SK-N-DZ (cell line): ENCODE measurements at regions not wholly inside any gene's neighbourhood (a gene's known extent, or its start where the extent isn't known, plus 50 kb on each side); places are given as distances from the start of the nearest gene placed in this dataset.
"Not testable (repeated sequence)": the region's sequence is repeated elsewhere in the genome, so short reads cannot be mapped to it uniquely, and the experiment has no call there.

Source experiments
- DNase-seq: peaks from one replicate; pipeline ENCODE4 v3.0.0-alpha.2; 2015; ENCODE audit warnings: low spot score

DNA sequence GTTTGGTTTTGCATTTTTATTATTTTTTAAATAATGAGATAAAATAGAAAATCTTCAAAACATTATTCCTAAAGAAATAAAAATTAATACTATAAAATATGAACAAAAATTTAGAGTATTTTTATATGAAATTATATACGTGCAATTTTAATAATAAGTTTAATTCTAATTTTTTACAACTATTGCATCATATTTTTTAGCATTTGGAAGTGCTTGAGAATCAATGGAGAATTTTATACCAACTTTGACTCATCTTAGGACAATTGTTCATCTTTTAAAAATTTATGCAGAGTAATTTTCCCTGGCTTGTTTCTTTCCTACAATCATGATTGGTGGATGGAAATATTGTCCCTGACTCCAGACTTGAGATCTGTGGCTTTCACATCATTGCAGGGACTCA, 362.5 kb downstream of the MRPL39 start:
- DNase-seq, result no peak

DNA sequence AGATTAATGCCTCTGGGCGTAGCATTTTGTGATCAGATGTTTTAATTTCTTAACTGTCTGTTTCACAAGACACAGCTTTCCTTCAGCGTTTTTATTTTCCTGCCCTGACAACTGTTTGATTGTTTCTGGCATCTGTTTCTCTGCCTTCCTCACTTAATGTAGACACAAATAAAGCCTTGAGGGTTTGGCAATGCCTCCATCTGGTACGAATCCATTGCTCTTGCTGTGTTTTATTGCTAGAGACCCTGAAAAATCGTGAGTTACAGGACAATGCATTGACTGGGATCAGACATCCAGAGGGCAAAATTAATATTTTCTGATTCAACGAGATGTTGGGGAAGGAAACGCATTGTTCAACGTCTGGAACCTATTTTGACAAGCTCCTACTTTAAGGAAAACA, 363.5 kb downstream of the MRPL39 start:
- no peak for DNase-seq

- no peak for DNase-seq
These were observed 366.3 kb downstream of the MRPL39 start for GRCh38 chr21:25240974-25241373.

DNA sequence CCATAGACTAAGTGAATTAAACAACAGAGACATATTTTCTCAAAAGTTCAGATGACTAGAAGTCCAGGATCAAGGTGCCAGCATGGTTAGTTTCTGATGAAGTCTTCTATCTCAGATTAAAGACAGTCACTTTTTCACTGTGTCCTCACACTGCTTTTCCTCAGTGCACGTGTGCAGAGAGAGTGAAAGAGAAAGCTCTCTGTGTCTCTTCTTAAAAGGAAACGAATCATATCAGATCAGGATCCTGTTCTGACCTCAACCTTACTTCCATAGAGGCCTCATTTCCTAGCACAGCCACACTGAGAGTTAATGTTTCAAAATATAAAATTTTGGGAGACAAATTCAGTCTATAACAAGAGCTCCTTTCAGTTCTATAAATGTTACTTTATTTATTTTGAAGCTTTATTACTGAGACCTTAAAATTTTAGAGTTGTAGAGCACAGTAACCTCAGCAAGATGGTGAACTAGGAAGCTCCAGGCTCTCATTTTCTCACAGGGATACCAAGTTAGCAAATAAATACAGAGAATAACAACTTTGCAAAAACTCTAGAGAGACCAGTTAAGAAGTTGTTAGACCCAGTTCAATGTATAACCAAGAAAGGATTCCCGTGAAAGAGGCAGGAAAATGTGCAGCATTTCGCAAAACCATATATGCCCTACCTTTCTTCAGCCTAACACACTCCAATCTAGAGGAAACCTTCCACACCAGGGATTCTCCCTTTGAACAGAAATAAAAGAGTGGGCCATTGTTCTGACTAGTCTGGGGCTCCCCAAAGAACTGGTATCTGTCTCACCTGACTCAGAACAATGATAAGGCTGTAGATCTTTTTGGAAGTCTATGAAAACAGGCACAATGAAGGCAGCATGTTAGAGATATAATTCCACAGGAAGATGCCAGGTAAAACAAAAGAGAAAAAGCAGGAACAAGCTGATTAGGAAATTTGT, 372.2 kb downstream of the MRPL39 start:
- DNase-seq, result no peak

DNA sequence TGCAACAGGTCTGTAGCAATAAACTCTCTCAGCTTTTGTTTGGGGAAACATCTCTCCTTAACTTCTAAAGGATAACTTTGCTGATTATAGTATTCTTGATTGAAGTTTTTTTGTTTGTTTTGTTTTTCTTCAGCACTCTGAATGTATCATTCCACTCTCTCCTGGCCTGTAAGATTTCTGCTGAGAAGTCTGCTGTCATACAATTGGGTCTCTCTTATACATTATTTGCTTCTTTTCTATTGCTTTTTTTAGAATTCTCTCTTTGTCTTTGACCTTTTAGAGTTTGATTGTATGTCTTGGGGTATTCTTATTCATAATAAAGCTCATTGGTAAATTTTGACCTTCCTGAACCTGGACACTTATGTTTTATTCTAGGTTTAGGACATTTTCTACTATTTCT, 386.3 kb downstream of the MRPL39 start:
- DNase-seq, result no peak

DNA sequence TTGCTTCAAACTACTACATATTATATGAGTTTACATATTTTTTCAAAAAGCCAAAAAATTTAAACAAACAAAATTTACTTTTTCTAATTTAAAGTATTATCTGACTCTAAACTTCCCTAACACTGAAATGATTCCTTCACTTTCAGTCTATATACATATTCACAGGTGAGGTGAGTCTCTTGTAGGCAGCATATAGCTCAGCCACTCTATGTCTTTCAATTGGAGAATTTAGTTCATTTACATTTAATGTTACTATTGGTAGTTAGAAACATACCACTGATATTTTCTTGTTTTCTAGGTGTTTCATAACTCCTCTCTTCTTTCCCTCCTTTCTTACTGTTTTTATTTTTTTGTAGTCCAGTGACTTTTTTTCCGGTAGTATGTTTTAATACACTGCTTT, 387.1 kb downstream of the MRPL39 start:
- no peak for DNase-seq

- no peak for DNase-seq
These were observed 391.4 kb downstream of the MRPL39 start for GRCh38 chr21:25215698-25216384.

DNA sequence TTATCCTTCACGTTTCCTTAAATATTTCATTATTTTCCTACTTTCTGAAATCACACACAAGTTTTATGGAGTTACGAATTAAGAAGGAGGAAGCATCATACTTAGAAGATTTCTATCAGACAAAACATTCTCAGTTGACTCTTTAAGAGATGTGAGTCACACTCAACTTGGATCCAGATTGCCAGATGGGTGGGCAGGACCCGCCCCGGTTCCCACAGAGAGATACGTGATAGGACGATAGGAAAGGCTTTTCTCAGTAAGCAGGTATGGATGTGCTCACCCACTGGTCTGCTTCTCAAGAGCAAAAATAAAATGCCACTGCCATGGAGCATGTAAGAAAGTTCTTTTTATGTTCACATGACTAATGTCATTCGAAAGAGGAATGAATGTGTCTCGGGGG, 392.6 kb downstream of the MRPL39 start:
- DNase-seq, result no peak

DNA sequence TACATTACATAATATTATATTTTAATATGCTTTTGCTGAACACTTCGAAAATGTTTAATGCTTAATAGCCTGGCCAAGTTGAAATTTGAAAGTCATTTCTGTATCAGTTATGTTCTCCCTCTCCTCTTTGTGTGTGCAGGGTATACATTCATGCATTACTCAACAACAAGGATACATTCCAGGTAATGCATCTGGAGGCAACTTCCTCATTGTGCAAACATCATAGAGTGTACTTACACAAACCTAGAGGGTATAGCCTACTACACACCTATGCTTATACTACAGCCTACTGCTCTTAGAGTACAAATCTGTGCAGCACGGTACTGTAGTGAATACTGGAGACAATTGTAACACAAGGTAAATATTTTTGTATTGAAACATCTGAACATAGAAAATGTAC, 407.3 kb downstream of the MRPL39 start:
- no peak for DNase-seq

GRCh38 chr21:25191141-25191540, 416.1 kb downstream of the MRPL39 start:
- no peak for DNase-seq

- DNase-seq, result no peak
These were observed 417.8 kb downstream of the MRPL39 start for GRCh38 chr21:25189497-25189896.

DNA sequence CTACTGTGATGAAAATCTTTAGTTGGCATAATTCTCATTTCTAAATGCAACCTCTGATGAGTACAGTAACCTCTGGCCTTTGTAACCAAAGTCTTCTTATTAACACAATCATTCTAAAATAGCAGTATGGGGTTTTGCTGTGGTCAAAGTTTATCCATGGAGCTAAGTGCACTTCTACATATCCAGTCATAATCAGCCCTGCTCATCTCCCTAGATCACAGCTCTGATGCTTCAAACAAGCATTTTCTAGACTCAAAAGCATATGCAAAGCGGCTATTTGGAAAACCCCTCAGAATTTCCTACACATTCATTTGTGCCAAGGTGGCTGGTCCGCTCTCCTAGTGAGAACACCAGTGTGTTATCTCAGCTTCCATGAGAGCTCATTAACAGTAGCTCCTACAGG, 418.6 kb downstream of the MRPL39 start:
- DNase-seq, result no peak

DNA sequence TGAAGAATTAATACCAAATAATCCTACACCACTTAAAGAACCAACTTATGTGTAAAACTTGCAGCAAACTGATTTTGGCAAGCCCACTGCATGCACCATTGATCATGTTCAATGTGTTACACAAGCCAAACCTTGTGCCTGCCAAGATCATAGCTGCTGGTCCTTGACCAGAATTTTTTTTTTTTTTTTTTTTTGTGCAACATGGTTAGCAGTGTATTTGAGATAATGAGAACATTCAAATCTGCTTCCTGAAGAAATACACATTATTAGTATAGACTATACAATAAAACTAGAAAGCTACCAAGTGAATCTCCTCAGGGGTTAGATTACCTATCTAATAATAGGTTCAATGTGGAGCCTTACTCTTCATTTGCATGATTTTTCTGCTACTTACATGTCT, 421.0 kb downstream of the MRPL39 start:
- DNase-seq, result no peak

GRCh38 chr21:25183577-25183976, 423.7 kb downstream of the MRPL39 start:
- no peak for DNase-seq

- not testable (repeated sequence) for DNase-seq
These were observed 425.6 kb downstream of the MRPL39 start for GRCh38 chr21:25181690-25182089.

GRCh38 chr21:25179116-25179515, 428.2 kb downstream of the MRPL39 start:
- no peak for DNase-seq

GRCh38 chr21:25176637-25177412, 430.5 kb downstream of the MRPL39 start:
- peak; percentile 12 for DNase-seq

DNA sequence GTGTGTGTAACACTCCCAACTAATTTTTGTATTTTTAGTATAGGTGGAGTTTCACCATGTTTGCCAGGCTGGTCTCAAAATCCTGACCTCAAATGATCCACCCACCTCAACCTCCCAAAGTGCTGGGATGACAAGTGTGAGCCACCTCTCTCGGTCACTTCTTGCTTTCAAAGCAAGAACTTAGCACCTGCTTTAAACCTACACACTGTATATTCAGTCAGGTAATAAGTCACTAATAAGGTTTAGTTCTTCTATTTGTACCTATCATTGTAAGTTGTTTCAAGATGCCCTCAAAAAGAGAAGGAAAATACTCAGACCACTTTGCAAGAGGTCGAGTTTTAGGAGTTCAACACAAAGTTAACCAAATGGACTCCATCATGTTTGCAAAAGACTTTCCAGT, 431.3 kb downstream of the MRPL39 start:
- DNase-seq, result no peak

GRCh38 chr21:25171438-25171837, 435.8 kb downstream of the MRPL39 start:
- DNase-seq, result no peak

- no peak for DNase-seq
These were observed 436.6 kb downstream of the MRPL39 start for GRCh38 chr21:25170681-25171080.

DNA sequence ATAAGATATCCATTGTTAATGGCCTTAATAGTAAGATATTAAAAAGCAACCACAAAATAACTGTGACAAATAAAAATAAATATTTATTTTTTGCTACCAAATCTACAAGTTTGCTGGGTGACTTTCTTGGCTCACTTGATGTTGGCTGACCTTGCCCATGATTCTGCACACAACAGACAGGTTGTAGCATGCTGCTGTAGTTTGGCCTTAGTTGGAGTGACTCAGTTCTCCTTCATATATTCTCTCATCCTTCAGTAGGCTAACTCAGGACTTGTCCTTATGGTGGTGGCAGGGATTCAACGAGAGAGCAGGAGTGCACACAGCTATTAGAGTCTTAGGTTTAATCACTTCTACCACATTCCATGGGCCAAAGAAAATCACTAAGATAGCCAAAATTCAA, 437.9 kb downstream of the MRPL39 start:
- no peak for DNase-seq

- DNase-seq, result not testable (repeated sequence)
These were observed 440.4 kb downstream of the MRPL39 start for GRCh38 chr21:25166904-25167303.
